ENCODE measurements at regions not wholly inside any gene's neighbourhood (a gene's known extent, or its start where the extent isn't known, plus 50 kb on each side); places are given as distances from the start of the nearest gene placed in this dataset.
"Not testable (repeated sequence)": the region's sequence is repeated elsewhere in the genome, so short reads cannot be mapped to it uniquely, and the experiment has no call there.

DNA sequence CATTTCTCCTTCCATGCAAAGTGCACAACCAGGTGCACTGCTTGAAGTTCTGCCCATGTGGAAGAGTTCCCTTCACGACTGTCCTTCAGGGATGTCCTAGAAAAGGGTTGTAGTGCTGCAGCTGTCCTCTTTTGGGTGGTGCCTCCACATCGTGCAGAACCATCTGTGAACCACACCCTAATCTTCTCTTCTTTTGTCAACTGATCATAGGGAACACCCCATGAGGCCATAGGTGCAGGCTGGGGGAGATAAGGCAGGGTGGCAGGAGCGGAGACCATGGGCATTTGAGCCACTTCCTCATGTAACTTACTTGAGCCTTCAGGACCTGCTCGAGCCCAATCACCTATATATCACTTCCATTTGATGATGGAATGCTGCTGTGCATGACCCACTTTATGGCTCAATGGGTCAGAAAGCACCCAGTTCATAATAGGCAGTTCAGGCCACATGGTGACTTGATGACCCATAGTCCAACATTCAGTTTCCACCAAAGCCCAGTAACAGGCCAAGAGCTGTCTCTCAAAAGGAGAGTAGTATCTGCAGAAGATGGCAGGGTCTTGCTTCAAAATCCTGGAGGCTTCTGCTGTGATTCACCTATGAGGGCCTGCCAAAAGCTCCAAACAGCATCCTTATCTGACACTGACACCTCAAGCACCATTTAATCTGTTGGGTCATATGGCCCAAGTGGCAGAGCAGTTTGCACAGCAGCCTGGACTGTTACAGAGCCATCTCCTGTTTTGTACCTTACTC lies 84.7 kb upstream of the CYRIA start:
- DNase-seq (ENCODE audit: low spot score), result no peak

DNA sequence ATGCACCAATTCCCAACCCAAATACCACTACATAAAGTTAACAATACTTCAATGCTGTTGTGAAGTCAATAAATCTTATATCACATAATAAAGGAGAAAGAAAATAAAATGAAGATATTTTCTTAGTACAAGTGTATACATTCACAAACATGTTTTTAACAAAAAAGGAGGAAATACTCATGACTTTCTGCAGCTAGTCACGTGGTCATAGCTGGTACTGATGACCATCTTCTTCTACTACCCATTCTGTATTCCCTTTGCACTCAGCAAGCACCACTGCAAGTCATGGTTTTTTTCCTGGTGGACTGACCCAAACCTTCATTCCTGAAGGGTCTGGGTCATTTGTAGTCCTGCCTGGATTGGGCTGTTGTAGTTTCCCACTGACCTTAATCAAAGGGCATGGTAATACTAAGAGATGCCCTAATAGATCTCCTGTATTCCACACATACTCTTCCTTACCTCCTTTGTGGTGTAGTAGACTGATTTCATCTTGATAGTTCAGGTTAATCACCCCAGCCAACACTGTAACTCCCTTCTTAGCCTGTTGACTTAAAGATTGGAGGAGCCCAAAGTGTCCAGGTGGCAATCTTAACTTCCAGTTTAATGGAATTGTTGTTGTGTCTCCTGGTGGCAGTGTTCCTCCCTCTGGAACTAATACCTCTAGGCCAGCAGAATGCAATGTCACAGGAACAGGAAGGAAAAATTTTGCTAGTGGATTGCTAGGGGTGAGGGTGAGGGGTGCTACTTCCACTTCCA lies 83.1 kb upstream of the CYRIA start:
- DNase-seq (ENCODE audit: low spot score), result not testable (repeated sequence)

DNA sequence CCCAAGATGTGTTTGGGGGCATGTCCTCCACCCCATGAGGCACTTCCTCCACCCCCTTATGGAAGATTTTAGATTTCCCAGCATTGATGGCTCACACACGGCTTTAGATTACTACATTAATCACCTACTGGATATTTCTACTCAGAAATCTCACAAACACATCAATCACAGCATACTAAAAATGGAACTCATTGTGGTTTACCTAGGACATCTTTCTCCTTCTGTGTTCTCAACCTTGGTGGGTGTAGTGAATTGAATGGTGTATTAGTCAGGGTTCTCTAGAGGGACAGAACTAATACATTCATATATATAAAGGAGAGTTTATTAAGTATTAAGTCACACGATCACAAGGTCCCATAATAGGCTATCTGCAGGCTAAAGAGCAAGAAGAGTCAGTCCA lies 82.1 kb upstream of the CYRIA start:
- DNase-seq (ENCODE audit: low spot score), result no peak

- no peak for DNase-seq (ENCODE audit: low spot score)
These were observed 81.6 kb upstream of the CYRIA start for GRCh38 chr2:16747257-16747656.

DNA sequence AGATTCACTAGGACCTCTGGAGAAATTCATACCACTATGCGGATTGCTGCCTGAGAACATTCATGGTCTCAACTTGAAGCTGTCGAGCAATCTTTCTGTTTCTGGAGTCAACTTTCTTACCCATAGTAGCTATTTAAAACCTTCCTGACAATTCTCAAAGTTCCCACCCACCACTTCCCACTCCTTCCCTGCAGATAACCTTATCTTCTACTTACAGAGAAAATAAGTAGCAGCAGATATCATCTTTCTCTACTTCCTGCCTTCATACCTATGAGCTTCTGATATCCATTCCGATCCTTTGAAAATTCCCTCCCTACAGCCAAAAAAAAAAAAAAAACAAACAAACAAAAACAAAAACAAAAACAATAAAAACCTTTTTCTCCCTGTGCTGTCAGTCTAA lies 81.2 kb upstream of the CYRIA start:
- no peak for DNase-seq (ENCODE audit: low spot score)

- no peak for DNase-seq (ENCODE audit: low spot score)
These were observed 80.7 kb upstream of the CYRIA start for GRCh38 chr2:16746329-16746728.

- DNase-seq (ENCODE audit: low spot score), result no peak
These were observed 79.8 kb upstream of the CYRIA start for GRCh38 chr2:16745466-16745865.

DNA sequence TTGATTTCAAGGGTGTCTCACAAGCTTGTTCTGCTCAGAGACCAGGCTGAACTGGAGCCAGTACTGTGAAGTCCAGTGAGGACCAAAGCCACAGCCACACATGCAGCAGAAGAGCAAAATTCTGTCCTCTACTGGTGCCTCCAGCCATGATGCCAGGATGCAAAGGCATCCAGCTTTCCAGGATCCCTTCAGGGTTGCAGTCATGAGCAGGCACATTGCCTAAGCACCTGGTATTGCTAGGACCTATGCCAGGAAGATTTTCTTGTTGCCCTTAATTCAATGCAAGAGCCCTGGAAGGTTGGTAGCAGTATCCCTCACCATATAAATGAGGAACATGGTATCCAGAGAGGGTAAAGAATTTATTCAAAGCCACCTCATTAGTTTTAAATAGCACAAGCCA lies 78.9 kb upstream of the CYRIA start:
- no peak for DNase-seq (ENCODE audit: low spot score)

DNA sequence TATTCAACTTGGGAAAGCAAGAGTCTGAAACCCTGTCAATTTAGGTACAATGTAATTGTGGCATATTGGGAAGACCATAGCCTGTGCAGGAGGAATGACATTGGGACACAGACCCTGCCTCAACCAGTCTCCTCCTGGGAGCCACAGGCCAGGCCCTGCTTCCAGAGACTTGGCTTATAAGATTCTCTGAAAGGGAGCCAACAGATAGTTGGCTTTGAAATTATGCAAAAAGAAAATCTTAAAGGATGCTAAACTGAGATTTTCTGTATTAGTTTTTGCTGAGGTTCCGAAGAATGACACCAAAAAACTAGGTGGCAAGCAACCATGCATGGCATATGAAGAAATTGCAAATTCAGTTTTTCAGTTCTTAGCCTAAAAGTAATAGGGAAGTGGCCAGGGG lies 76.4 kb upstream of the CYRIA start:
- no peak for DNase-seq (ENCODE audit: low spot score)

GRCh38 chr2:16741498-16741897 lies 75.9 kb upstream of the CYRIA start:
- no peak for DNase-seq (ENCODE audit: low spot score)

- DNase-seq (ENCODE audit: low spot score), result no peak
These were observed 74.3 kb upstream of the CYRIA start for GRCh38 chr2:16739778-16740581.

- no peak for DNase-seq (ENCODE audit: low spot score)
These were observed 73.0 kb upstream of the CYRIA start for GRCh38 chr2:16738361-16739225.

GRCh38 chr2:16737812-16738211 lies 72.2 kb upstream of the CYRIA start:
- no peak for DNase-seq (ENCODE audit: low spot score)

DNA sequence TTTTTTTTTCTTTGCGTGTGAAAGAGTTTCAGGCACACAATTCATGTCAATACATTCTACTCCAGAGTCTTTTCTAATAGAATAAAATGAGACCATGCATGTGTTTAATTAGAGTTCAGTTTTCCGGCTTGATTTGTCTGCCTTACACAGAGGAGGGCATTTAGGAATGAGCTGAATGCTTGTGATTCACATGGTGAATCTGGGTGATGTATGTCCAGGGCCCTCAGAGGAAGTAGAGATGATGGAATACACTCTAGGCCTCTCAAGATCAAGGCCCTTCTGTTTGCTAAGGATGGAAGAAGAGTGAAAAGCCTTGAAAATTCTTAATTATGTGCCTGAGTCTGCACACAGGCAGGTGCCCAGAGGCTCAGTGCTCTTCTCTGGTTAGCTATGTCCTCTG lies 71.0 kb upstream of the CYRIA start:
- DNase-seq (ENCODE audit: low spot score), result peak; percentile 8

- DNase-seq (ENCODE audit: low spot score), result no peak
These were observed 63.7 kb upstream of the CYRIA start for GRCh38 chr2:16729335-16729734.

- no peak for DNase-seq (ENCODE audit: low spot score)
These were observed 62.9 kb upstream of the CYRIA start for GRCh38 chr2:16728351-16729136.

DNA sequence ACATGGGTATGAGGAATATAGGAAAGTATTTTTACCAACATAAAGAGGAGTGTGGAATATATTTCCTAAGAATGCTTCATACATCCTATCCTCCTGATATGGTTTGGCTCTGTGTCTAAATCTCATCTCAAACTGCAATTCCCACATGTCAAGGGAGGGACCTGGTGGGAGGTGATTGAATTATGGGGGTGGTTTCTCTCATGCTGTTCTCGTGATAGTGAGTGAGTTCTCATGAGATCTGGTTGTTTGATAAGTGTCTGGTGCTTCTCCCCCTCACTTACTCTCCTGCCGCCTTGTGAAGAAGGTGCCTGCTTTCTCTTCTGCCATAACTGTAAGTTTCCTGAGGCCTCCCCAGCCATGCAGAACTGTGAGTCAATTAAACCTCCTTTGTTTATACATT lies 62.2 kb upstream of the CYRIA start:
- not testable (repeated sequence) for DNase-seq (ENCODE audit: low spot score)

GRCh38 chr2:16727256-16727655 lies 61.6 kb upstream of the CYRIA start:
- no peak for DNase-seq (ENCODE audit: low spot score)

DNA sequence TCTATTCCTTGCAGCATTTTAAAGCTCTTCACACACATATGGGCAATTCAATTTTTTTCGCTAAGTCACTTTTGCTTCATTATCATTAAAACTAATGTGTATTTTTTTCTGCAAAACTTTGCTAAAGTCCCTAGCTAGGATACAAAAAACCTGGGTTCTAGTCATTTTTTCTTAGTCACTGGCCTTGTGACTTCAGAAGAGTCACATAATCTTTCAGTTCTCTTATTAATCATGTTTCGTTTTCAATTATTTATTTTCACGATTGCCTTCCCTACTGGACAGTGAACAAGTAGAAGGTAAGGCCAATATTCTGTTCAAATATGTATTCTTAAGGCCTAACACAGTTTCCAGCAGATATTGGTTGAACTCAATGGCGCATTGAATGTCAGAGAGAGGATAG lies 60.9 kb upstream of the CYRIA start:
- DNase-seq (ENCODE audit: low spot score), result no peak

DNA sequence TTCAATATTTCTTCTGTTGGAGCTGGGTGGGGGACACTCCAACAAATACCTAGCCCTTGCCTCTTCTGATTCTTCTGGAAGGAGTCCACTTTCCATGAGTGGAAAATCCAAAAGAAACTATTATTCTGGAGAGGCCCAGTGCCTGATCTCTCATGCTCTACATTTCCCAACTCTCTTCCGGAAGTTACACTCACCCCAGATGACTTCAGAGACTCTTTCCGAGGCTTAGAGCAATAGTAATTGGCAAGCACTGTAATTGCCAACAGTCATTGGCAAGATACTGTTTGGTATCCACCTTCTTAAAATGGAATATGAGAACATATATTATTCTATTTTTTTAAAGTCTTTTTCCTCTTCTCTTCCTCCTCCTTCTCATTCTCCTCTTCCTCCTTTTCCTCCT lies 60.5 kb upstream of the CYRIA start:
- no peak for DNase-seq (ENCODE audit: low spot score)

GRCh38 chr2:16725549-16725948 lies 59.9 kb upstream of the CYRIA start:
- DNase-seq (ENCODE audit: low spot score), result no peak

Measured in COLO829 (cell line).